Heart right ventricle (tissue), 16 donors: ENCODE measurements at regions not wholly inside any gene's neighbourhood (a gene's known extent, or its start where the extent isn't known, plus 50 kb on each side); places are given as distances from the start of the nearest gene placed in this dataset.

Experiments used
- ATAC-seq, 8 donors: fragments of 200-7000 bp; cut with Tn5 transposase; one replicate each; pipeline ENCODE4 v1.9.1; 2020; ENCODE audit warnings: mild to moderate bottlenecking in 8 of 8, moderate library complexity in 8 of 8, moderate number of reproducible peaks in 1 of 8
- DNase-seq, 2 donors: peaks; one replicate each; pipeline ENCODE4 v3.0.0-alpha.2; 2020
- H3K27ac ChIP-seq, 10 donors: fragments of 200-600 bp; sonication (generic) in 2 of 10; one replicate each; pipeline versions ENCODE4 v1.5.0 to v1.8.0; 2020 to 2022; ENCODE audit warnings: mild to moderate bottlenecking in 3 of 10
- H3K27me3 ChIP-seq, 7 donors: fragments of 200-600 bp; one replicate each; pipeline ENCODE4 v1.8.0; 2021 to 2022; ENCODE audit warnings: mild to moderate bottlenecking in 2 of 7
- H3K36me3 ChIP-seq, 9 donors: fragments of 200-600 bp; sonication (generic) in 1 of 9; one replicate each; pipeline versions ENCODE4 v1.5.0 to v1.8.0; 2020 to 2022; ENCODE audit warnings: mild to moderate bottlenecking in 2 of 9
- H3K4me1 ChIP-seq, 9 donors: fragments of 200-600 bp; sonication (generic) in 1 of 9; one replicate each; pipeline versions ENCODE4 v1.5.0 to v1.8.0; 2020 to 2022; ENCODE audit warnings: mild to moderate bottlenecking in 4 of 9
- H3K4me3 ChIP-seq, 10 donors: fragments of 200-600 bp; sonication (generic) in 2 of 10; one replicate each; pipeline versions ENCODE4 v1.5.0 to v1.8.0; 2020 to 2022; ENCODE audit warnings: mild to moderate bottlenecking in 7 of 10, moderate library complexity in 2 of 10
- H3K9me3 ChIP-seq, 11 donors: fragments of 200-600 bp in 10 of 11; sonication (generic) in 2 of 11; one replicate each; pipeline versions ENCODE4 v1.5.0 to v1.8.0; 2013 to 2022; ENCODE audit warnings: mild to moderate bottlenecking in 2 of 11, control low read depth in 1 of 11, moderate library complexity in 1 of 11
- WGBS, 2 donors: extraction: QIAGEN DNeasy Blood & Tissue Kit; methylation state at CpG; one replicate each; pipeline ENCODE4 v1.1.7; 2013; ENCODE audit warnings: inconsistent platforms in 1 of 2; 5-methylcytosine and 5-hydroxymethylcytosine counted together
- intact Hi-C, 10 donors: fragments of 100-400 bp; cut with DNase I; formaldehyde crosslinking; loops; one replicate each; pipeline versions ENCODE4 v1.11.1 to v1.14.2; 2022
- TF ChIP-seq, protein P1 (sequence below), 9 donors: fragments of 200-600 bp; sonication (generic) in 2 of 9; IDR thresholded peaks; one replicate each; pipeline versions ENCODE4 v1.5.0 to v1.8.0; 2021 to 2022; ENCODE audit warnings: antibody characterized with exemption in 9 of 9, mild to moderate bottlenecking in 5 of 9, moderate library complexity in 1 of 9
- donor health status: Arrhythmogenic right ventricular cardiomyopathy.
- donor health status: ischemic (EF 13 %, LVEDD 7.1; RV severe dilation, severe dysfunction).
- donor health status: healthy with polysubstance abuse.
- donor health status: DM: no; HTN: yes; CAD: no.
- donor health status: DM: no; HTN: no; CAD: no.
- donor health status: ischemic (EF 25% LVEDD 6.9; RV normal size, moderate dysfunction).
- donor health status: ischemic (EF 25% LVEDD 5.7; RV mildly dilated, moderate dysfunction).
- donor health status: healthy.
- donor health status: DM: yes; HTN: yes; CAD: no.
- donor health status: Ischemic cardiomyopathy.
- donor health status: ischemic (EF 35%, LVEDD 5.7; RV mildly dilated, moderate dysfunction).
- donor health status: nonischemic (EF 11% LVEDD 7.7; RV severe dilation, severe dysfunction).
- donor health status: DM: yes; HTN: yes; CAD: no.
- donor health status: PGD.
- donor health status: ischemic (EF 29% LVEDD 5.4; RV normal size, mild dysfunction).
- donor health status: nonischemic (EF 23%, LVEDD 6.1; RV moderate dilation, normal function).

GRCh38 chr13:98089246-98089645 is 53.6 kb upstream of the FARP1 start:
- Histone ChIP-seq H3K27me3 (no peaks in the 10 kb centered on the region), H3K27ac (no peak overlapping the region), H3K4me3 (no peak overlapping the region), H3K4me1 (no peaks in the 10 kb centered on the region), H3K36me3 (no peaks in the 10 kb centered on the region), H3K9me3 (peaks cover 0 to 7% (median 0%) of the 10 kb centered on the region in 11 donors)
- DNase-seq, result no peak
- ATAC-seq, result no peak
- whole genome bisulfite sequencing, 2 donors, result 74 to 78% methylated on average over 2 of the region's 2 CpGs
- intact Hi-C loops, result no loop called here
- TF ChIP-seq, protein P1, sequence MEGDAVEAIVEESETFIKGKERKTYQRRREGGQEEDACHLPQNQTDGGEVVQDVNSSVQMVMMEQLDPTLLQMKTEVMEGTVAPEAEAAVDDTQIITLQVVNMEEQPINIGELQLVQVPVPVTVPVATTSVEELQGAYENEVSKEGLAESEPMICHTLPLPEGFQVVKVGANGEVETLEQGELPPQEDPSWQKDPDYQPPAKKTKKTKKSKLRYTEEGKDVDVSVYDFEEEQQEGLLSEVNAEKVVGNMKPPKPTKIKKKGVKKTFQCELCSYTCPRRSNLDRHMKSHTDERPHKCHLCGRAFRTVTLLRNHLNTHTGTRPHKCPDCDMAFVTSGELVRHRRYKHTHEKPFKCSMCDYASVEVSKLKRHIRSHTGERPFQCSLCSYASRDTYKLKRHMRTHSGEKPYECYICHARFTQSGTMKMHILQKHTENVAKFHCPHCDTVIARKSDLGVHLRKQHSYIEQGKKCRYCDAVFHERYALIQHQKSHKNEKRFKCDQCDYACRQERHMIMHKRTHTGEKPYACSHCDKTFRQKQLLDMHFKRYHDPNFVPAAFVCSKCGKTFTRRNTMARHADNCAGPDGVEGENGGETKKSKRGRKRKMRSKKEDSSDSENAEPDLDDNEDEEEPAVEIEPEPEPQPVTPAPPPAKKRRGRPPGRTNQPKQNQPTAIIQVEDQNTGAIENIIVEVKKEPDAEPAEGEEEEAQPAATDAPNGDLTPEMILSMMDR (IDR thresholded peaks at IDR 0.05), result no peak

DNA sequence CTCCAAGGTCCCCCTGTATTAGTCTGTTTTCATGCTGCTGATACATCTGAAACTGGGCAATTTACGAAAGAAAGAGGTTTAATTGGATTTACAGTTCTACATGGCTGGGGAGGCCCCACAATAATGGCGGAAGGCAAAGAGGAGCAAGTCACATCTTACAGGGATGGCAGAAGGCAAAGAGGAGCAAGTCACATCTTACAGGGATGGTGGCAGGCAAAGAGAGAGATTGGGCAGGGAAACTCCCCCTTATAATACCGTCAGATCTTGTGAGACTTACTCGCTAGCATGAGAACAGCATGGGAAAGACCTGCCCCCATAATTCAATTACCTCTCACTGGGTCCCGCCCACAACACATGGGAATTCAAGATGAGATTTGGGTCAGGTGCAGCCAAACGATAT is 50.0 kb upstream of the FARP1 start:
- no peaks in the 10 kb centered on the region for H3K36me3 ChIP-seq
- intact Hi-C loops, result no loop called here
- peaks cover 0 to 7% (median 0%) of the 10 kb centered on the region in 11 donors for H3K9me3 ChIP-seq
- no peaks in the 10 kb centered on the region for H3K4me1 ChIP-seq
- no peak overlapping the region for H3K27ac ChIP-seq
- peaks cover 0 to 5% (median 0%) of the 10 kb centered on the region in 7 donors for H3K27me3 ChIP-seq
- no peak overlapping the region for H3K4me3 ChIP-seq
- TF ChIP-seq, protein P1 (IDR thresholded peaks at IDR 0.05), result no peak
- ATAC-seq (no peak), DNase-seq (no peak)
- 77 to 85% methylated on average over 6 of the region's 6 CpGs for WGBS, 2 donors
